Activated CD8-positive, alpha-beta memory T cell treated with anti-CD3 and anti-CD28 coated beads for 36 hours (primary cell): ENCODE measurements at regions not wholly inside any gene's neighbourhood (a gene's known extent, or its start where the extent isn't known, plus 50 kb on each side); places are given as distances from the start of the nearest gene placed in this dataset.

Experiments used
- CTCF ChIA-PET: fragments of 350-600 bp; sonication (Branson Sonifier 250); formaldehyde crosslinking; loops from one replicate; lab custom pipeline; 2021; ENCODE audit warnings: antibody characterized with exemption; lab: Charles Lee
- POLR2A ChIA-PET: fragments of 350-600 bp; sonication (Branson Sonifier 250); formaldehyde crosslinking; loops from one replicate; lab custom pipeline; 2021; ENCODE audit warnings: antibody characterized with exemption; lab: Charles Lee

- POLR2A ChIA-PET: no interaction called here
- CTCF ChIA-PET: no interaction called here
These were observed 445.0 kb upstream of the DAB1 start for GRCh38 chr1:57868908-57869307.

GRCh38 chr1:57868239-57868638, 444.4 kb upstream of the DAB1 start:
- ChIA-PET POLR2A (no interaction called here), CTCF (no interaction called here)

GRCh38 chr1:57866998-57867397, 443.1 kb upstream of the DAB1 start:
- POLR2A ChIA-PET: no interaction called here
- CTCF ChIA-PET: no interaction called here

GRCh38 chr1:57860931-57861565, 437.2 kb upstream of the DAB1 start:
- POLR2A ChIA-PET: no interaction called here

GRCh38 chr1:57860325-57860724, 436.5 kb upstream of the DAB1 start:
- POLR2A ChIA-PET: no interaction called here
- CTCF ChIA-PET: no interaction called here

More at GRCh38 chr1:57860931-57861565, 437.2 kb upstream of the DAB1 start:
- CTCF ChIA-PET: no interaction called here

GRCh38 chr1:57858740-57859139, 434.9 kb upstream of the DAB1 start:
- ChIA-PET POLR2A (no interaction called here), CTCF (no interaction called here)

- CTCF ChIA-PET: no interaction called here
- POLR2A ChIA-PET: no interaction called here
These were observed 433.9 kb upstream of the DAB1 start for GRCh38 chr1:57857809-57858208.

- ChIA-PET CTCF (no interaction called here), POLR2A (no interaction called here)
These were observed 430.6 kb upstream of the DAB1 start for GRCh38 chr1:57854436-57854835.

GRCh38 chr1:57850176-57850940, 426.5 kb upstream of the DAB1 start:
- ChIA-PET CTCF (no interaction called here), POLR2A (no interaction called here)

GRCh38 chr1:57848406-57848805, 424.5 kb upstream of the DAB1 start:
- POLR2A ChIA-PET: no interaction called here
- CTCF ChIA-PET: no interaction called here

GRCh38 chr1:57845041-57845440, 421.2 kb upstream of the DAB1 start:
- ChIA-PET CTCF (no interaction called here), POLR2A (no interaction called here)

GRCh38 chr1:57844382-57844980, 420.6 kb upstream of the DAB1 start:
- ChIA-PET CTCF (no interaction called here), POLR2A (no interaction called here)

- CTCF ChIA-PET: no interaction called here
- POLR2A ChIA-PET: no interaction called here
These were observed 419.9 kb upstream of the DAB1 start for GRCh38 chr1:57843760-57844159.

- ChIA-PET POLR2A (no interaction called here), CTCF (no interaction called here)
These were observed 415.7 kb upstream of the DAB1 start for GRCh38 chr1:57839526-57839925.

- ChIA-PET POLR2A (no interaction called here), CTCF (no interaction called here)
These were observed 415.2 kb upstream of the DAB1 start for GRCh38 chr1:57839067-57839466.

GRCh38 chr1:57835620-57836019, 411.8 kb upstream of the DAB1 start:
- ChIA-PET CTCF (no interaction called here), POLR2A (no interaction called here)

GRCh38 chr1:57833296-57833695, 409.4 kb upstream of the DAB1 start:
- POLR2A ChIA-PET: no interaction called here
- CTCF ChIA-PET: no interaction called here

- ChIA-PET CTCF (no interaction called here), POLR2A (no interaction called here)
These were observed 408.8 kb upstream of the DAB1 start for GRCh38 chr1:57832612-57833011.

- POLR2A ChIA-PET: no interaction called here
- CTCF ChIA-PET: no interaction called here
These were observed 407.8 kb upstream of the DAB1 start for GRCh38 chr1:57831624-57832023.

- ChIA-PET POLR2A (no interaction called here), CTCF (no interaction called here)
These were observed 402.7 kb upstream of the DAB1 start for GRCh38 chr1:57826535-57826934.

- ChIA-PET CTCF (no interaction called here), POLR2A (no interaction called here)
These were observed 400.7 kb upstream of the DAB1 start for GRCh38 chr1:57824535-57824934.
